LNCAP (cell line): ENCODE measurements at regions not wholly inside any gene's neighbourhood (a gene's known extent, or its start where the extent isn't known, plus 50 kb on each side); places are given as distances from the start of the nearest gene placed in this dataset.

Experiments
- TF ChIP-seq, protein P1 (sequence below): fragments of 450-650 bp; IDR thresholded peaks from 2 replicates; pipeline ENCODE4 v1.5.1; 2017; ENCODE audit warnings: mild to moderate bottlenecking

DNA sequence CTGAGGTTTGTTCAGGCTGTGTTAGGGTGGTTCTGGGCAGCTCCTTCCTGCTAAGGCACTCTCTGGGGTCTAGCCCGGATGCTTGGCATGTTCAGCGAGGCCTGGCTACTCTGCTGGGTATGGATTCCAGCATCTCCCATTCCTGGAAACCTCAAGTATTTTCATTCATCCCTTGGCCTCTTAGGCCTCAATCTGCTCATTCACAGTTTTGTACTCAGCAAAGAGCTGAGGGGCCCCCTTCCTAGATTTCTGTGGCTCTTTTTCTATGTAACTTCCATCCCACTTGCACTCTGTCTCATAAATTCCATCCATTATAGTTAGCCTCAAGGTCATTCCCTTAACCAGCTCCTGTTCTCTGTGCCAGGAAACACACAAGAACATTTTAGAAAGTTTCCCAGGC is 798.8 kb upstream of the HS6ST1 start:
- TF ChIP-seq, protein P1, sequence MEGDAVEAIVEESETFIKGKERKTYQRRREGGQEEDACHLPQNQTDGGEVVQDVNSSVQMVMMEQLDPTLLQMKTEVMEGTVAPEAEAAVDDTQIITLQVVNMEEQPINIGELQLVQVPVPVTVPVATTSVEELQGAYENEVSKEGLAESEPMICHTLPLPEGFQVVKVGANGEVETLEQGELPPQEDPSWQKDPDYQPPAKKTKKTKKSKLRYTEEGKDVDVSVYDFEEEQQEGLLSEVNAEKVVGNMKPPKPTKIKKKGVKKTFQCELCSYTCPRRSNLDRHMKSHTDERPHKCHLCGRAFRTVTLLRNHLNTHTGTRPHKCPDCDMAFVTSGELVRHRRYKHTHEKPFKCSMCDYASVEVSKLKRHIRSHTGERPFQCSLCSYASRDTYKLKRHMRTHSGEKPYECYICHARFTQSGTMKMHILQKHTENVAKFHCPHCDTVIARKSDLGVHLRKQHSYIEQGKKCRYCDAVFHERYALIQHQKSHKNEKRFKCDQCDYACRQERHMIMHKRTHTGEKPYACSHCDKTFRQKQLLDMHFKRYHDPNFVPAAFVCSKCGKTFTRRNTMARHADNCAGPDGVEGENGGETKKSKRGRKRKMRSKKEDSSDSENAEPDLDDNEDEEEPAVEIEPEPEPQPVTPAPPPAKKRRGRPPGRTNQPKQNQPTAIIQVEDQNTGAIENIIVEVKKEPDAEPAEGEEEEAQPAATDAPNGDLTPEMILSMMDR, result no peak

DNA sequence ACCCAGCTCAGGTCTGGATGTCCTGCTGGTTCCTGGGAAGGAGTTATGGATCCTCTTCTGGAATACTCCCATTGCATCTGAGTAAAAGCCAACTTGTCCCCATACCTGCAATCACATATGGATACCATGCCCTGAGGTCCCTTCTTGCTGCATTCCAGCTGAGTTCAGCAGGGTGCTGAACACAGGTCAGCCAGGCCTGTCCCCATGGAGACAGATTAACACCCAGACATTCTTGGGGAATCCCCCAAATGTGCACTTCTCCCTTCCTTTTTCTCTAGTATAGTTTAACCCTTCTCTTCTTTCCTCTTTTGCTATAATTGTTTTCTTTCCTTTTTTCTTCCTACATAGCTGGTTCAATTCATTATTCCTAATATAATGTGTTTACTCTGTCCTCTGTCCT is 799.6 kb upstream of the HS6ST1 start:
- TF ChIP-seq, protein P1, result no peak

DNA sequence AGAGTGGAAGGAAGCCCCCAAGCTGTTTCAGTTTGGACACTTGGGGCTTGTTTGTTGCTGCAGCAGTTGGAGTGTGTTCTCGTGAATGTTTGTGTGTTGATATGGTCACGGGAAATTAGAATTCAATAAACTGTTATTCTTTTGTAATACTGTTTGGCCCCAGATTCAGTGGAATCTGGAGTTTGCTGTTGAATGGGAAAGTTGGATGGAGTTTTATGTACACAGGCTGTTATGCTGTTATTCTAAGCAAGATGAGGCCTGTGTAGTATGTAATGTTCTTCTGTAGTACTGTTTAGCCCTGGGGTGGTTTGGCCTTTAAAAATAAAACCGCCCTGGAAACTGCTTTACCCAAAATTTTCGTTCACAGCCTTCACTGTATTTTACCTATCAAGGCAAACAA is 810.4 kb upstream of the HS6ST1 start:
- TF ChIP-seq, protein P1, result no peak

DNA sequence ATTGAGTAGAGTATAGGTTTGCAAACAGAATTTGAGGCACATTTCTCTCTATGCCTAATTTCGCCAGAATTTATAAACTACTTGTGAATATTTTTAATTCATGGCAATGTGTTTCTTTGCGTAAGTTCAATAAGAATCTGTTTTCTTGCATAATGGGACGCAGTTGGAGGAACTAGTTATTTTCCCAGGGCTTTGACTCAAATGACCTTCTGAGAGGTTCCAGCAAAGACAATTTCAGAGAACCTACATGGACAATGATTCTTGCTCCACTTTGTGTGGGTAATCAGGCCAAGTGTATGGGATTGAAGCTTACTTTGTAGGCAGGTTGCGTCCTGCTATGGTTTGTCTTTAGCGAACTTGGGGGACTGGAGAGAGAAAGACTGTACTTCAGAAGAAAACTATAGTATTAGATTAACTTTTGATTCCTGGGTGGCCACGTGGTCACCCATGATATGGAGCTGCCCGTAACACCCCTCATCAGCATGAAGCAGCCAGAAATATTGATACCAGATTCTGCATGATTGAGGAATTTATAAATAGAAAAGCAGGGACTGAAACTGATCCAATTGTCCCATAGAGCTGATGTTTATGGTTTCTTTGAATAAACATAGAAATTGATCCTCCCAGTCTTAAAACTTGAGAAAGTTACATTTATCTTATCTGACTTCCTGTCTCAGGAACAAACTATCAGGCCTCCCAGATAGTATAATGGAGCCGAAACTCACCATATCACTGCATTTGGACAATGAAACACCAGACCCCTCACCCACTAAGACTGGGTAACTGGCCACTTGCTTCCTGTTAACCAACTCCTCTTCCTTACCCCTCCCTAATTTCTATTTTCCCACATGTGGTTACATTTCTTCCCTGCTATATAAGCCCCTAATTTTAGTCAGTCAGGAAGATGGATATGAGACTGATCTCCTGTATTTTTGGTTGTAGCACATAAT is 815.3 kb upstream of the HS6ST1 start:
- TF ChIP-seq, protein P1, result no peak

DNA sequence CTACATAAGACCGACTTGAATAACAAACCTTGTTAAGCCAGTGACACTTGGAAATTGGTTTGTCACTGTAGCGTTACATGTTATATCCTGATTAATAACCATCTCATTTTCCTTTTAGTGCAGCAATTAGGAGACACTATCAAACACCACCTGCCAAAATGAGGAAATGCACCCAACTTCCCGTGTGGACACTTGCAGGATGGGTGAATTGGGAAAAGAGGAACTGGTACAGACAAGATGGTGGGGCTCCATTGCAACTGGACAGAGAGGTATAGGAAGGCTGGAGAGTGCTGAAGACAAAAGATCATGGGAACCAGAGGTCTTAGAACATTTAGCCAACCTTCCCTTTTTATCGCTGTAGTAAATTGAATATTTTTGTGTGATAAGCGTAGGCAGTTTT is 816.3 kb upstream of the HS6ST1 start:
- TF ChIP-seq, protein P1, result no peak

DNA sequence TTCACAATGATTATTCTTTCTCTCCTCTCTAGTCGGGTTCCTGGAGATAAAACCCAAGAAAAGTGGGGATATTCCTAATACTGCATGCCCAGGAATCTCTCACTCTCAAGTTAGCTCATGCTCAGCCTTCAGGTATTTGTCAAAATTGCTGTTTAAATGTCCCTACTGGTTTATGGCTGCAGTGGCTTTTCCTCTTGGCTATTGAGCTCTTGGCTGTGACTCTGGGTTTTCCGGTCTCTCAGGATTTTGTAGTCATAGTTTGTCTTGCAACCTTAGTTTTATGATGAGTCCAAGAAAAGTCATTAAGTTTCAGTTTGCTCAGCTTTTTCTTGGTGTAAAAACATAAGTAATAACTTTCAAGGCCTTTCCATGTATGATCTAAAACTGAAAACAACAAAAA is 820.7 kb upstream of the HS6ST1 start:
- TF ChIP-seq, protein P1, result no peak

DNA sequence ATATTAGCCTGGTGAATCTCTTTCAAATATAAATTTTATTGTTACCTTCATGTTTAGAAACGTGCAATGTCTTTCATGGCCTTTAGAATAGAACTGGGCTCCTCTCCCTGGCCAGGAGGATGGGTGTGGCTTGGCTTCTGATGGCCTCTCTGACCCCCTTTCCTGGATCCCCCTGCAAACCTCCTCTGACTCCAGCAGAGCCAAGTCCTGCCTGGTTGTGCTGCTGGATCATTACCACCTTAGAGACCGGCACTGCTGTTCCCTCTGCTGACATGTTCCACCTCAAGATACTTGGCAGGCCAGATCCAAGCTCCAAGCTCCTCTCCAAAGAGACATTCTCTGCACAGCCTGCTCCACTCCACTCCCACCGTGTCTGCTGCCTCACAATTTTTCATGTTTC is 823.8 kb upstream of the HS6ST1 start:
- TF ChIP-seq, protein P1, result no peak
